Cerebellar nuclear complex (tissue), 1 donor: ENCODE measurements at regions not wholly inside any gene's neighbourhood (a gene's known extent, or its start where the extent isn't known, plus 50 kb on each side); places are given as distances from the start of the nearest gene placed in this dataset.
A peak's percentile ranks its signal among the peaks of the same experiment; 100 is the strongest.
"Not testable (repeated sequence)": the region's sequence is repeated elsewhere in the genome, so short reads cannot be mapped to it uniquely, and the experiment has no call there.

ENCODE experiments used
- DNase-seq, 2 experiments: peaks; one replicate each; lab custom pipeline; 2025; lab: John Stamatoyannopoulos, UW

GRCh38 chr1:120357046-120357445 lies 57.8 kb upstream of the NBPF8 start:
- not testable (repeated sequence) for DNase-seq

- not testable (repeated sequence) for DNase-seq
Observed at GRCh38 chr1:120356170-120356569, 58.7 kb upstream of the NBPF8 start.

- DNase-seq = peak in 1 of 2 experiments; percentile 34
Observed at GRCh38 chr1:120354618-120355184, 60.1 kb upstream of the NBPF8 start.

DNA sequence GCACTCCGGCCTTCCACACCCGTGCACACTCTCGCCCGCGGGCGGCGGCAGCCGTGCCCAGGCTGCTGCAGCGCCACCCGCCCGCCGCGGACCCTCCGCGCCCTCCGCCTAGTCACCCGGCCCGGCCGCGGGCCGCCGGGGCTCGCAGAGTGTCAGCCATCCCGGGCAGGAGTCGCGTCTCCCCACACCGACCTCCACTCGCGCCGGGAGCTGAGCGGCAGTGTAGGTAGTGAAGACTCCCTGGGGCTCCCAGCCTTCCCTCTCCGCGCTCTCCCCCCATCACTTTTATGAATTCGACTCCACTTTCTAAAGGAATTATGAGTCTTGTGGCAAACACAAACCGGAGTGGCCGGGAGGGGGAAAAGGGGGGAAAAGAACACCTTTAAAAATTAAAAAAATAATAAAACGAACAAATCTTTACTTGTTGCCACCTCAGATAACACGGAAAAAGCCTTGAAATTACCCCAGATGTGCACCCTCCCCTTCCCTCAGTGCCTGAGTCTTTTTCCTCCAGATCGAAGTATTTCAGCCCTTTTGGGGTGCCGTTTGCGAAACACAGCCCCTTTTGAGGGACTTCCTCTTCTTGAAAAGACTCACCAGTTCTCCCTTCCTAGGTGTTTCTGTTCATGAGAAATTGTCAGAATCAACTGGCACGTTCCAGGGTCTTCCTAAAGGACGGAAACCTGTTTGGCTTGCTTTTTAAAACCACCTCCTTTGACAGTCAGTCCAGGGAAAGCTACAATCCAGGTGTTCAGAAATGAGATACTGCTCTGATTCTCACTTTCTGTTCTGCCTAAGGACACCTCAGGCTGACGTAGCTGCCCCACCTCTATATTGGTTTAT lies 72.4 kb upstream of the NBPF8 start:
- not testable (repeated sequence) for DNase-seq

DNA sequence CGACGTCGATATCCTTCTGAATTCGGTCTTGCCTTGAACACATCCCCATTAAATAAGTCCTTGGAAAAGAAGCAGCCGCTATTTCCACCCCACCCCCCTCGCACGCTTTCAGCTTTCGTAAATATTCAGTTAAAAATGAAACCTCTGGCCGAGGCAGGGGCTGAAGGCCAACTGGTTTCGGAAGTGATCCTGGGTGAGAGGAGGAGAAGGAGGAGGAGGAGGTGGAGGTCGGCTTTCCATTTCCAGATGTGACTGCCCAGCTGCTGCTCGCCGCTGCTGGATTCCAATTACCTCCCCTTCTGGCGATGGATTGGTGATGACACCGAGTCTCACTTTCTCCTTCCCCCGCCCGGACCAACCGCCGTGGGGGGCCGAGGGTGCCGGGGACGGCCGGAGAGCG lies 73.1 kb upstream of the NBPF8 start:
- DNase-seq = not testable (repeated sequence)

GRCh38 chr1:120340838-120341751 lies 73.7 kb upstream of the NBPF8 start:
- DNase-seq = not testable (repeated sequence)

GRCh38 chr1:120315738-120316137 lies 99.1 kb upstream of the NBPF8 start:
- DNase-seq = not testable (repeated sequence)

DNA sequence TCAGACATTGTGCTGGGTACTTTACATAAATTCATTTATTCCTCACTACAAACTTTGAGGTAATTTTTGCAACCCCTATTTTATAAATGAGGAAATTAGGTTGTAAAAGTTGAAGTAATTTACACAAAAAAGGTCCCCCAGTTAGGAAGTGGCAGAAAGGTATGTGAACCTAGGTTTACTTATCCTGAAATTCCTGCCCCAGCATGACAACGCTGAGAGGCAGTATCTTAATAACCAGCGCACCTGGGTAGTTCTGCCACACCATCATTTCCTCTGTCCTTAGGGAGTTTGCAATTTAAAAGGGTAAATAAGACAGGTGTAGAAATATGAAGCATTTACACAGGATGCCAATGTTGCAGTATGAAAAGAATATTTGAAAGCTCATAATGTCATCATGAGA lies 102.9 kb upstream of the NBPF8 start:
- not testable (repeated sequence) for DNase-seq

DNA sequence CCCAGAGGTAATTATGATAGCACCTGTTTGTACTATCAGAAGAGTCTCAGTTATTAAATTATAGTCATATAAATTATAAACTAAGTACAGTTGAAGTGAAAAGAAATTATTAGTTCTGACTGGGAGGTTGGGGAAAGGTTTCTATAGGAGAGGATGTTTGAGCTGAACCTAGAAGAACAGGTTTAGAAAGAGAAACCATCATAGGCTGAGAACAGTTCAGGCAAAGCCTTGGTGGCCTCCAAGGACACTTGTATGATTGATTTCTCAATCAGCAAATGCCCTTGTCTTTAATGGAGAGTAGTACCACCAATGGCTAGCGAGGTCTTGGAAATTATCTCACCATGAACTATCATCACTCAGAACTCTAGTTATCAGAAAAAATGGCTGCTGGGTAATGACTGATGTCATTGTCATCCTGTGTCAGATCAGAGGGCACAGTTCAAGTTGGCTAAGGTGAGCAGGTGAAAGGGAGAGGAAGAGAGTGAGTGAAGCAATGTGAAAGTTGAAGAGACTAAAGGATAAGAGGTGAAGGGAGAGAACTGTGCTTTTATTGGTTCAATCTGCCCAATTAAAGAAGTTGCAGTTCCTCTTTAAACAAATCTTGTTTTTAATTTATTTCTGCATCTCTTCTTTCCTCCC lies 105.8 kb upstream of the NBPF8 start:
- DNase-seq = not testable (repeated sequence)

DNA sequence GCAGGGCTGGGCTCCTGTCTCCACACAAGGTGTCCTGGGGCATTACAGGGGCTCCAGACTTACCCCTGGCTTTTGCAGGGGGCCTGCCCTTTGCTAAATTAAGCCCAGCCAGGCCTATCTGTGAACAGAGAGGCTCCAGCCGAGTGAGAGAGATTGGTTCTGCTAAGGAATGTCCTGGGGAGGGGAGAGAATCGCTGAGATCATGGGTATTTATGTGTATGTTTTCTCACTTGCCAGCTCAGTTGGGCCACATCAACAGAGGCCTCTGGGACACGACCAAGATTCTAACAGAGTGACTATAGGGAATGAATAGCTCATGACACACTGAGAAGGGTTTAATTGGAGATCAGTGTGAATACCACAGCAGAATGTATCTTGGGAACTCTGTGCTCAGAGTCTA lies 109.8 kb upstream of the NBPF8 start:
- DNase-seq = not testable (repeated sequence)

DNA sequence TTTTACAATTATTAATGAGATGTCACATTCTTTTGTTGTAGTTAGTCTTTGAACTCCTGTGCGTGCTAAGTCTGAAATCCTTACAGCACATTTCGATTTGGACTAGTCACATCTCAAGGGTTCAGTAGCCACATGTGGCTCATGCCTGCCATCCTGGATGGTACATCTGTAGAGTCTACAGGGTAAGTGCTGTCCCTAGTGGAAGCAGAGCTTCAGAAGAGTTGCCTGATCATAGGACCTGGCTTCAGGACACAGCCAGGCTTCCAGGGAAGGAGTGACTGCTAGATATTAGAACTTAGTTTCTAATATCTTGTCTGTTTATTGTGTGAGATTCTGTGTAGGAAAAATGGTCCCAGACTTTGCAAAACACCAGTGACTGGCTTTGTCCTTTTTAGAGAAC lies 110.5 kb upstream of the NBPF8 start:
- not testable (repeated sequence) for DNase-seq

DNA sequence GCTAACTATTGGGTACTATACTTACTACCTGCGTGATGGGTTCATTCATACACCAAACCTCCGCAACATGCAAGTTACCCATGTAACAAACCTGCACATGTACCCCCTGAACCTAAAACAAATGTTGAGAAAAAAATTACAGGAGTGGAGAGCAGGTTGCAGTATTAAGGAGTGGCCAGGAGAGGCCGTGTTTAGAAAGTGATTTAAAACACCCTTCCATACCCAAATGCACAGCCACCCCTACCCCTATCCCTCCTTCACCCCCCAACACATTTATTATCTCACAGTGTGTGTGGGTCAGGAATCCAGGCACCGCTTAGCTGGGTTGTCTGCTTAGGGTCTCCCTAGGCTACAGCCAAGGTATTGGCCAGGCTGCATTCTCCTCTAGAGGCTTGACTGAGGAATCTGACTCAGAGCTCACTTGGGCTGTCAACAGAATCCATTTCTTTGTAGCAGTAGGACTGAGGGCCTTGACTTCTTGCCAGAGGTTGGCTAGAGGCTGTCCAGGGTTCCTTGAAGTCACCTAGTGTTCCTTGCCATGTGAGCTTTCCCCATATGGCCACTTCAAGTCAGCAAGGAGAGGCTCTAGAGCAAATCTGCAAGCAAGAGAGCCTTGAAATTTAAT lies 115.3 kb upstream of the NBPF8 start:
- not testable (repeated sequence) for DNase-seq

GRCh38 chr1:120298487-120298886 lies 116.3 kb upstream of the NBPF8 start:
- DNase-seq = not testable (repeated sequence)

DNA sequence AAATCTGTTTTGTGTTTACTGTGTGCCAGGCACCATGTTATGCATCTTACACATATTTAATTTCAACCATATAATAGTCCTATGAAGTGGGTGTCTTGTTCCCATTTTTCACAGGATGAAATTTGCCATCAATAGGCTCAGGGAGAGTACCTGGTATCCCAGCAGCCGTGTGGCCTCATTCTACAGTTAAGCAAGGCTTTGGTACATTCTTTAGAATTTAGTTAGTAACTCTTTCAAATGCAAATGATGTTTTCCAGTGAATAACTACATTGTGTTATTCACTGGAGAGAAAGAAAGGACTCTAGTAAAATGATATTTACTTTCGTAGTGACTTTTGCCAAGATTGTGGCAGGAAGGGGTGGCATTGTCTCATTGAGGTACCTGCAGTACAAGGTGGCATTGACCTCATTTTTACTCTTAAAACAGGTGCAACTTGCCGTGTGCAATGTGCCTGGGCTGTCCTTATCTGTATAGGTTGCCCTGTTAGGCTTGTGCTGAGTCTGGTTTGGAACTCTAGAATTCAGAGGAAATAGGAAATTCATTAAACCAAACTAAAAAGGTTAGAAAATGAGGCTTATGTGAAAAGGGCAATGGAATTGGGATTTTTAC lies 117.4 kb upstream of the NBPF8 start:
- not testable (repeated sequence) for DNase-seq

DNA sequence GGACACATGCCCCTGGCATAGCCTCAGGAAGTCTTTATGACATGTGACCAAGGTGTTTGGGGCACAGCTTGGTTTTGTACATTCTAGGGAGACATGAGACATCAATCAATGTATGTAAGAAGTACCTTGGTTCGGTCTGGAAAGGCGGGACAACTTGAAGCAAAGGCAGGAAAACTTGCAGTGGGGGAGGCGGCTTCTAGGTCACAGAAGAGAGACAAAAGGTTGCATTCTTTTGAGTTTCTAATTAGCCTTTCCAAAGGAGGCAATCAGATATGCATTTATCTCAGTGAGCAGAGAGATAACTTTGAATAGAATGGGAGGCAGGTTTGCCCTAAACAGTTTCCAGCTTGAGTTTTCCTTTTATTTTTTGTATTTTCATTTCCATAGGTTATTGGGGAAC lies 113.8 kb upstream of the SEC22B start:
- not testable (repeated sequence) for DNase-seq

DNA sequence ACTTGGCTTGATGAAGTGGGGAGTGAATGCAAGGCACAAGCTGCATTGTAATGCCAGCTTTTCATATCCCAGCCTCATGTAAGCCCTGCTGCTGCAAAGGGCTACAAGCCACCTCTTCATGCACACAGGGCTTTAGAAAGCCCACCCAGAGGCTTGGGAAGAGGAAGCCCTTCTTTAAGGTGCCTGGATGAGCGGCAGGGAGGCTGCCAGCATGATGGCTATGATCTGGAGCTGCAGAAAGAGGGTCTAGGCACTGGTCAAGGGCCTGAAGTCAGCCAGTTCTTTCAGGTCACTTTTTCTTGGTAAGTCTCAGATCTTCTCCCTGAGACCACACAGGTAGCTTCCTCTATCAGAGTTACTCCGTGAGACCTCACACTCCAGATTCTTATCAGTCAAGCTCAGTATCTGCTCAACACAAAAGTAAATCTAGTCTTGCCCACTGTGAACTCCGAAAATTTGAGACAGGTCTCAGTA lies 113.3 kb upstream of the SEC22B start:
- DNase-seq = not testable (repeated sequence)

DNA sequence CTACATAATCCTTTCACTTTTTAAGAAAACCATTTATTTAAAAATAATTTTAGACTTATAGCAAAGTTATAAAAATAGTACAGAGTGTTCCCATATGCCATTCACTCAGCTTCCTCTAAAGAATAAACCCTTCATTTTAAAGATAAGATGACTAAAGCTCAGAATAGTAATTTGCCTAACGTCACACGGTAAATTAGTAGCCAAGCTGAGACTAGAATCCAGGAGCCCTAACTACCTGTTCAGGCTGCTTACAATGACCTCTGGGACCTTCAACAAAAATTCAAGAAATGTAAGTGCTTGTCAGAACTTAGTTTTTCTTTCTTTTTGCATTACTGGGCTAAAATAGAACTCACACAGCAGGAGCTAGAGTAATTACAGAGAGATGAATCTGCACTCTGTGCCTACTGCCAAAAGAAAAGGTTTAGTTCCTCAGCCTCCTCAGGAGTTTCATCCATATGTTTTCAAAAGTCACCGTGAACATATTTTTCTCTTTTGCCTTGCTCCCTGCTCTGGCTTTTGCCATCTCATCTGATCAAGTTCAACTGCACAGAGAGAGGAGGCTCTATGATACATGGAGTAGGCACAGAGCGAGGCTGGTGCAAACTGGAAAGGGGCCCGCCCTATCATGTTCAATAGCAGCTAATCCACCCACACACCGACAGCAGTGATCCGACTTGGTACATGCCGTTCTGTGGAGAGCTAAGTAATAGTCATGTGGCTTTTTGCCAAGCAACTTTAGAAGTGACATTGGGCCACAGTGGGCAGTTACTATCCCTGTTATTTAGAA lies 112.7 kb upstream of the SEC22B start:
- DNase-seq = not testable (repeated sequence)

DNA sequence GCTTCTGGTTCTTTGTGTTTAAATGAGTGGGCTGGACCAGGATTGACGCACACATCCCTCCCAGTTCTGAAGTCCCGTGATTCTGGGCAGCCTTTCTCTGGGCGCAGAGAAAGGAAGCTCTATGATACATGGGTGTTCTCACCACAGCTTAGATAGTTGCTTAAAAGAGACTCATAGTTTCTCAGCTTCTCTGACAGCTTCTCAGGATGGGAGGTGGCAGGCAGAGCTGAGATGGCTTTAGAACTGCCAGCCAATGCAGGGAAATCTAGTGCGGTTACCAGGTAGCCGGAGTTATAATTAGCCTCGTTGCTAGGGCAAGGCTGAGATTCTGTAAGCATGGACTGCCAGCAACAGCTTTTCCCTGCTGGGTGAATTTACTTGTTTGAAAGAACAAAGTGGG lies 111.8 kb upstream of the SEC22B start:
- DNase-seq = not testable (repeated sequence)

DNA sequence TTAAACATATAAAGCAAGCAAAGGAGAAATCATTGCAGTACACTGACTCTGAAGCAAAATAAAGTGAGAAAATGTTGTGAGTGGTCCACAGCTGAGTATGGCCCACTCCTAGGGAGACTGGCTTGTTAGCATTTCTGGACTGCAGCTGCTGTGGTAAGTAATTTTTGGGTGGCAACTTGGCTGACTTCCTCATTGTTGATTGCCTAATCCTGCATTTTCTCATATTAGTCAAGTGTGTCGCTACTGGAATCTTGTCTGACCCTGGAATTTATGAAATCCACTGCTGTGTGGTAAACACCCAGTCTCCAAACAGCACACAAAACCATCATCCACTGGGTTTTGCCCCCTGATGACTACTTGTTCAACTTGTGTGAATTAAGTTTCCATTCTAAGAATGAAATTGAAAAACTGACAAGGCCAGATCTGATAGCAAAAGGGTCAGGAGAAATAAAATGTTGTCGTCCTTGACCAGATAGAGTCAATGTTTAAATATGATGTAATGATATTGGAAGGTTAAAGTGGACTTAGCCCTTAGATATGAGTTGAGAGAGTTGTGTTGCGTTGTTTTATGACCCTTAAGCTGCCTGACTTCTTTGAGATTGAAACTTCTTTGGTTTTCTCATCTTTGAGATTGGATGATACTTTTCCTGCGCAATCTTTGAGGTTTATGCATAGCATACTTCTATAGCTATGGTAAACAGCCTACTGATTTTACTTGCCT lies 106.6 kb upstream of the SEC22B start:
- not testable (repeated sequence) for DNase-seq
